HepG2 (cell line): ENCODE measurements at regions not wholly inside any gene's neighbourhood (a gene's known extent, or its start where the extent isn't known, plus 50 kb on each side); places are given as distances from the start of the nearest gene placed in this dataset.

Experiments used
- ATAC-seq: fragments of 200-7000 bp; cut with Tn5 transposase; 3 replicates; pipeline ENCODE4 v1.9.1; 2020; ENCODE audit warnings: mild to moderate bottlenecking, moderate library complexity
- BruUV-seq: library from RNA; stranded (reverse); fragments of 400-500 nt; replicated peaks from 2 replicates; lab custom pipeline; 2021; lab: Mats Ljungman, UMichigan
- CTCF ChIA-PET: fragments of 300-600 bp; formaldehyde crosslinking; extraction: SDS; loops from one replicate; lab custom pipeline; 2021; ENCODE audit warnings: low total read pairs, inconsistent platforms, low intra/inter-chr PET ratio; lab: Yijun Ruan, JAX
- POLR2A ChIA-PET: fragments of 350-600 bp; sonication (Branson Sonifier 250); formaldehyde crosslinking; loops from one replicate; lab custom pipeline; 2020; ENCODE audit warnings: antibody characterized with exemption, inconsistent platforms; lab: Yijun Ruan, JAX
- DNase-seq: peaks from one replicate; pipeline ENCODE4 v3.0.0-alpha.2; 2015; ENCODE audit warnings: low spot score
- FAIRE-seq: peaks from 3 replicates; lab custom pipeline; 2011; peaks lifted over from hg19 to GRCh38; lab: Jason Lieb, UNC
- H2AFZ ChIP-seq: one replicate; pipeline ENCODE4 v1.6.1; 2011; ENCODE audit warnings: low read length, inconsistent platforms
- H3K27ac ChIP-seq: fragments of 300-600 bp; 3 replicates; pipeline ENCODE4 v1.8.0; 2011; ENCODE audit warnings: mixed run types, mild to moderate bottlenecking, mixed read lengths, low read length, inconsistent platforms; ENCODE audit not compliant: insufficient read depth; ENCODE audit errors: extremely low read length
- H3K27me3 ChIP-seq, 2 experiments: fragments of 200-600 bp in 1 of 2; 2 replicates in 1 of 2; 3 replicates in 1 of 2; pipeline versions ENCODE4 v1.6.0 to v1.8.0; 2011; ENCODE audit warnings: low read length in 2 of 2, mild to moderate bottlenecking in 2 of 2, moderate library complexity in 2 of 2, inconsistent platforms in 1 of 2; ENCODE audit not compliant: insufficient read depth in 2 of 2, control insufficient read depth in 1 of 2
- H3K36me3 ChIP-seq, 2 experiments: fragments of 200-600 bp in 1 of 2; replicated peaks in 1 of 2; 2 replicates in 1 of 2; 3 replicates in 1 of 2; pipeline versions ENCODE4 v1.5.1 to v1.8.0; 2011; ENCODE audit warnings: low read length in 2 of 2, inconsistent platforms in 1 of 2; ENCODE audit not compliant: insufficient read depth in 2 of 2, control insufficient read depth in 1 of 2
- H3K4me1 ChIP-seq: 2 replicates; pipeline ENCODE4 v1.5.1; 2012; ENCODE audit warnings: low read length, inconsistent platforms; ENCODE audit not compliant: insufficient read depth
- H3K4me2 ChIP-seq: 2 replicates; pipeline ENCODE4 v1.6.0; 2011; ENCODE audit warnings: low read depth, low read length, inconsistent platforms
- H3K4me3 ChIP-seq, 3 experiments: fragments of 200-600 bp in 1 of 3; sonication (generic), shearing (Covaris generic) in 1 of 3; replicated peaks in 1 of 3; 2 replicates each; pipeline ENCODE4 v1.5.1; 2011 to 2016; ENCODE audit warnings: low read length in 3 of 3, inconsistent platforms in 2 of 3, low read depth in 2 of 3, mild to moderate bottlenecking in 2 of 3, control low read depth in 1 of 3, mixed read lengths in 1 of 3; ENCODE audit not compliant: insufficient read depth in 1 of 3
- H3K79me2 ChIP-seq: one replicate; pipeline ENCODE4 v1.6.1; 2011; ENCODE audit warnings: low read length, inconsistent platforms; ENCODE audit not compliant: insufficient read depth
- H3K9ac ChIP-seq: 2 replicates; pipeline ENCODE4 v1.6.0; 2011; ENCODE audit warnings: mild to moderate bottlenecking, low read depth, low read length, inconsistent platforms; ENCODE audit not compliant: insufficient read depth
- H3K9me3 ChIP-seq: 2 replicates; pipeline ENCODE4 v1.5.1; 2012; ENCODE audit warnings: mild to moderate bottlenecking, low read length
- H4K20me1 ChIP-seq: 2 replicates; pipeline ENCODE4 v1.6.0; 2011; ENCODE audit warnings: inconsistent platforms, mild to moderate bottlenecking, low read length, moderate library complexity; ENCODE audit not compliant: insufficient read depth
- CREB3 ChIP-seq: sonication (generic); formaldehyde crosslinking; IDR thresholded peaks from 2 replicates; pipeline ENCODE4 v1.5.0; 2020; ENCODE audit warnings: missing genetic modification reagents
- DNMT1 ChIP-seq: sonication (generic); formaldehyde crosslinking; IDR thresholded peaks from 2 replicates; pipeline ENCODE4 v1.5.1; 2020; ENCODE audit warnings: mild to moderate bottlenecking, missing genetic modification reagents
- GTF2F1 ChIP-seq: fragments of 150-350 bp; IDR thresholded peaks from 2 replicates; pipeline ENCODE4 v1.6.1; 2014; ENCODE audit warnings: low read length
- MEIS1 ChIP-seq: sonication (generic); formaldehyde crosslinking; IDR thresholded peaks from 2 replicates; pipeline ENCODE4 v1.9.0; 2021; ENCODE audit warnings: mild to moderate bottlenecking, missing genetic modification reagents, moderate library complexity, borderline replicate concordance
- RCOR2 ChIP-seq: IDR thresholded peaks from 2 replicates; pipeline ENCODE4 v1.6.1; 2016; ENCODE audit warnings: missing biosample characterization, missing genetic modification reagents
- SIN3A ChIP-seq: IDR thresholded peaks from 2 replicates; pipeline ENCODE4 v1.6.1; 2011; ENCODE audit warnings: low read depth, mild to moderate bottlenecking, control low read depth, low read length, borderline replicate concordance
- SKI ChIP-seq: fragments of 450-650 bp; IDR thresholded peaks from one replicate; pipeline ENCODE4 v1.6.1; 2018; ENCODE audit warnings: mild to moderate bottlenecking; ENCODE audit not compliant: partially characterized antibody
- SNRNP70 ChIP-seq: fragments of 200-400 bp; formaldehyde crosslinking; IDR thresholded peaks from 2 replicates; pipeline ENCODE4 v1.6.1; 2017; ENCODE audit warnings: mild to moderate bottlenecking, low read depth, low read length, moderate library complexity
- SP4 ChIP-seq: sonication (generic); formaldehyde crosslinking; IDR thresholded peaks from 2 replicates; pipeline ENCODE4 v1.8.1; 2023; ENCODE audit warnings: mild to moderate bottlenecking, missing genetic modification reagents
- THYN1 ChIP-seq: sonication (generic); formaldehyde crosslinking; IDR thresholded peaks from 2 replicates; pipeline ENCODE4 v1.8.1; 2023; ENCODE audit warnings: low read depth, mild to moderate bottlenecking, moderate library complexity, missing genetic modification reagents, borderline replicate concordance
- ZFP36L1 ChIP-seq: sonication (generic); formaldehyde crosslinking; IDR thresholded peaks from 2 replicates; pipeline ENCODE4 v1.8.0; 2022; ENCODE audit warnings: mild to moderate bottlenecking, missing genetic modification reagents, moderate library complexity
- ZNF512B ChIP-seq: sonication (generic); formaldehyde crosslinking; IDR thresholded peaks from 2 replicates; pipeline ENCODE4 v1.5.1; 2020; ENCODE audit warnings: missing genetic modification reagents, mild to moderate bottlenecking, borderline replicate concordance
- ZNF546 ChIP-seq: sonication (generic); formaldehyde crosslinking; conservative IDR thresholded peaks from 2 replicates; pipeline ENCODE4 v1.8.1; 2023; ENCODE audit warnings: mild to moderate bottlenecking, missing genetic modification reagents
- ZNF564 ChIP-seq: sonication (generic); formaldehyde crosslinking; IDR thresholded peaks from 2 replicates; pipeline ENCODE4 v1.8.1; 2023; ENCODE audit warnings: mild to moderate bottlenecking, missing genetic modification reagents
- ZNF746 ChIP-seq: sonication (generic); formaldehyde crosslinking; IDR thresholded peaks from 2 replicates; pipeline ENCODE4 v1.8.0; 2022; ENCODE audit warnings: mild to moderate bottlenecking, missing genetic modification reagents
- ZNF75D ChIP-seq: sonication (generic); formaldehyde crosslinking; IDR thresholded peaks from 2 replicates; pipeline ENCODE4 v1.8.1; 2023; ENCODE audit warnings: missing genetic modification reagents, mild to moderate bottlenecking, borderline replicate concordance
- ZNF839 ChIP-seq: sonication (generic); formaldehyde crosslinking; IDR thresholded peaks from 2 replicates; pipeline ENCODE4 v1.4.0; 2020; ENCODE audit warnings: missing genetic modification reagents, mild to moderate bottlenecking, borderline replicate concordance
- ZNF841 ChIP-seq: sonication (generic); formaldehyde crosslinking; IDR thresholded peaks from 2 replicates; pipeline ENCODE4 v1.8.1; 2023; ENCODE audit warnings: missing genetic modification reagents, borderline replicate concordance
- WGBS: methylation state at CpG from one replicate; pipeline ENCODE4 v1.1.6; 2017; ENCODE audit warnings: low lambda C conversion rate; 5-methylcytosine and 5-hydroxymethylcytosine counted together
- in situ Hi-C: cut with HindIII; loops from 2 replicates; pipeline ENCODE4 v1.10.0; 2017; ENCODE audit warnings: low pct_unique_long_range_greater_than_20kb; ENCODE audit not compliant: extremely low pct_ligation_motif_present
- intact Hi-C: fragments of 100-400 bp; cut with micrococcal nuclease; formaldehyde crosslinking; loops from one replicate; pipeline ENCODE4 v1.10.0; 2022; ENCODE audit not compliant: unreplicated experiment
- TF ChIP-seq, protein P1 (sequence below): sonication (generic); formaldehyde crosslinking; conservative IDR thresholded peaks from 2 replicates; pipeline ENCODE4 v1.8.0; 2022; ENCODE audit warnings: low read depth, missing genetic modification reagents

DNA sequence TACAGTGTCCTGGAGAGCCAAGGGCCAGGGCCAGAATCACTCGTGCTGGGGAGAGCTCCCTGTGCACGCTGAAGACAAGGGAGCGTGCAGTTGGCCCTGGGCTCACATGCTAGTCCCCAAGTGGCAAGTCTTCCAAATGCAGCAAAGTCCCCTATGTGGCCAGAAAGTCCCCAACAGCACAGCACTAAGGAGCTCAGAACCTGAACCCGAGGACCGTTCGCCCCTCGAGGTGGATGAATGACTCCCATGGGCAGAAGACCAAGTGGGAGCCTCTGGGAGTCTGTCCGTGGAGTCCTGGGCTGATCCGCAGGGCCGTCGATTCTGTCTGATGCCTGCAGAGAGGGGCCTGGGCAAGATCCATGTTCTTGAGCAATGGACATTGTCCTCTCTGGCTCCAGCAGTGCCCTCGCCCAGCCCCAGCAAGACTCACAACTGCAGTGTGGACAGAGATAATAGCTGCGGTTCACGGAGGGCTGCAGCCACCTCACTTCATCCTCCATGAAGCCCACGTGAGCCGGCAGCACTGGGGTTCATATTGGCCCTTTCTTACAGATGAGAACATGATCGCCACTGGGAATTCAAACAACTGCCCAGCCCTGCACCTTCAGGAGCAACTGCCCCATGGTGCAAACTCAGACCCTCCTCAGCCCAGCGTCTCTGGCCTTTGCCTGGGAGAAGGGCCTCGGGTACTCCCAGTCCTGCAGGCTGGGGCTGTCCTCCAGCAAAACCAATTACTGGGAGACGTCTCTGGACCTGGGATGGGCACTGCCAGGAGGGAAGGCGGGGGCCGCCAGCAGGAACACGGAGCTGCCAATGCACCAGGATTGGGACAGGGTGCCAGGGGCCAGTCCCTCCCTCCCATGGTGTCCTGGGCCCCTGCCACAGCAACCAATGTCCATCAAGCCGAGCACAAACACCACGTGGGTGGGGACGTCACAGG is 243.7 kb downstream of the NPHP4 start:
- H4K20me1 ChIP-seq: peaks cover 7% of the 10 kb centered on the region; the same call in 1 of the 2 replicates
- DNase-seq (no peak), FAIRE-seq (no peak), ATAC-seq (no peak)
- 7% methylated on average over 10 of the region's 26 CpGs for WGBS
- H3K9me3 ChIP-seq: no peaks in the 10 kb centered on the region
- no peaks in the 10 kb centered on the region for H3K79me2 ChIP-seq
- peaks cover 3 to 84% of the 10 kb centered on the region in 2 experiments; a peak in 4 of 5 replicates for H3K27me3 ChIP-seq
- BruUV-seq: no TSS peak
- intact Hi-C loops: loop anchor here (5.0 to 10.0 kb wide), 2 partner anchors 111 to 226 kb away; no protein-coding TSS in a partner anchor
- no peak overlapping the region for H3K9ac ChIP-seq
- TF ChIP-seq RCOR2 (CRISPR knock-in tag) (no peak), ZNF564 (CRISPR knock-in tag) (no peak), ZNF746 (no peak), ZFP36L1 (CRISPR knock-in tag) (no peak), CREB3 (CRISPR knock-in tag) (no peak), SNRNP70 (no peak), SP4 (no peak), ZNF75D (CRISPR knock-in tag) (no peak), ZNF546 (CRISPR knock-in tag) (no peak), THYN1 (CRISPR knock-in tag) (no peak), DNMT1 (CRISPR knock-in tag) (no peak), ZNF841 (CRISPR knock-in tag) (no peak), SIN3A (no peak), ZNF512B (CRISPR knock-in tag) (no peak), ZNF839 (CRISPR knock-in tag) (no peak), SKI (no peak), GTF2F1 (no peak), MEIS1 (CRISPR knock-in tag) (no peak)
- TF ChIP-seq, protein P1, sequence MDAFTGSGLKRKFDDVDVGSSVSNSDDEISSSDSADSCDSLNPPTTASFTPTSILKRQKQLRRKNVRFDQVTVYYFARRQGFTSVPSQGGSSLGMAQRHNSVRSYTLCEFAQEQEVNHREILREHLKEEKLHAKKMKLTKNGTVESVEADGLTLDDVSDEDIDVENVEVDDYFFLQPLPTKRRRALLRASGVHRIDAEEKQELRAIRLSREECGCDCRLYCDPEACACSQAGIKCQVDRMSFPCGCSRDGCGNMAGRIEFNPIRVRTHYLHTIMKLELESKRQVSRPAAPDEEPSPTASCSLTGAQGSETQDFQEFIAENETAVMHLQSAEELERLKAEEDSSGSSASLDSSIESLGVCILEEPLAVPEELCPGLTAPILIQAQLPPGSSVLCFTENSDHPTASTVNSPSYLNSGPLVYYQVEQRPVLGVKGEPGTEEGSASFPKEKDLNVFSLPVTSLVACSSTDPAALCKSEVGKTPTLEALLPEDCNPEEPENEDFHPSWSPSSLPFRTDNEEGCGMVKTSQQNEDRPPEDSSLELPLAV (CRISPR knock-in tag): no peak
- H3K4me1 ChIP-seq: peaks cover 8% of the 10 kb centered on the region; the same call in 1 of the 2 replicates
- no peak overlapping the region for H3K4me2 ChIP-seq
- ChIA-PET POLR2A (no interaction called here), CTCF (no interaction called here)
- H2AFZ ChIP-seq: no peak overlapping the region
- no peaks in the 10 kb centered on the region for H3K36me3 ChIP-seq
- in situ Hi-C loops: loop anchor here (5.0 to 10.0 kb wide), 2 partner anchors 226 to 236 kb away; no protein-coding TSS in a partner anchor
- no peak overlapping the region for H3K4me3 ChIP-seq
- H3K27ac ChIP-seq: no peak overlapping the region
